GM12865 (cell line): ENCODE measurements at regions not wholly inside any gene's neighbourhood (a gene's known extent, or its start where the extent isn't known, plus 50 kb on each side); places are given as distances from the start of the nearest gene placed in this dataset.

ENCODE experiments used
- DNase-seq: peaks from one replicate; pipeline ENCODE4 v3.0.0; 2010; ENCODE audit warnings: low read depth
- H3K4me3 ChIP-seq: 2 replicates; pipeline ENCODE4 v1.5.1; 2011; ENCODE audit warnings: mild to moderate bottlenecking, low read depth, low read length, control low read depth
- TF ChIP-seq, protein P1 (sequence below): IDR thresholded peaks from 2 replicates; pipeline ENCODE4 v1.5.1; 2011; ENCODE audit warnings: low read length, control low read depth, low read depth, inconsistent platforms; ENCODE audit not compliant: insufficient read depth; ENCODE audit errors: missing control alignments

DNA sequence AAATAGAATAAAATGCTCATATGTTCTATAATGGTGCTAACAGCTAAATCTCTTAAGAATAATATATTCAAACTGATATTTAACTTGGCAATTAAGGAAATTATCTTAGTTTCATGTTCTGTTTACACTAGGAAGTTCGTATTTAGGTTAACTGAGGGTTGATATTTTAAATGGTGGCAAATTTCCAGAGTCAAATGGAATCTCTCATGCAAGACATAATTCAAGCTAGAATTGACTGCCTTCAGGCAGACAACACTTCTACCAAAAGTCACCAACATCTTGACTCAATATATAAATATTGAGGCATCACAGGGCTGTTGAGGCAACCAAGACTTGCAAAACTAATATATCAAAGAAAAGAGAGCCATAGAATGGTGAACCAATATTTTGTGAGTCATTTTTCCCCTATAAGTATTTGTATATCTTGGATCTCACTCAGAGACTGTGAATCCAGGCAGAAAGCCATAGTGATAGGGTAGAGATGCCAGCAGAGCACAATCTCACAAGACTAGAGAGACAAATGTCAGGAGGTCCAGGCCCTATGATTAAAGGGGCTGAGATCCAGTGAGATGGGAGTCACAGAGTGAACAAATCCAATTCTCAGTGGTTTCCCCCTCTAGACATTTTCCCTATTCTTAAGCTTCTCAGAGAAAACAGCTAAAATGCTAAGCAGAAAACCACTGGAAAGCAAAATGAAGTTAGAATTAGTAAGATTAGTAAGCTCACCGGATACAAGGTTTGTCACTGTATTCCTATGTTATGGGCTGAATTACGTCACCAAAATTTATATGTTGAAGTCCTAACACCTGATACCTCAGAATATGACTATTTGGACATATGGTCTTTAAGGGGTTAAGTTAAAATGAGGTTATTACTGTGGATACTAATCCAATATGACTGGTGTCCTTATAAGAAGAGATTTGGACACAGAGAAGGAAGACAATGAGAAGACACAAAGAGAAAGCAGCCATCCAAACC is 358.2 kb upstream of the UBE2E3 start:
- H3K4me3 ChIP-seq, result no peak overlapping the region
- TF ChIP-seq, protein P1, sequence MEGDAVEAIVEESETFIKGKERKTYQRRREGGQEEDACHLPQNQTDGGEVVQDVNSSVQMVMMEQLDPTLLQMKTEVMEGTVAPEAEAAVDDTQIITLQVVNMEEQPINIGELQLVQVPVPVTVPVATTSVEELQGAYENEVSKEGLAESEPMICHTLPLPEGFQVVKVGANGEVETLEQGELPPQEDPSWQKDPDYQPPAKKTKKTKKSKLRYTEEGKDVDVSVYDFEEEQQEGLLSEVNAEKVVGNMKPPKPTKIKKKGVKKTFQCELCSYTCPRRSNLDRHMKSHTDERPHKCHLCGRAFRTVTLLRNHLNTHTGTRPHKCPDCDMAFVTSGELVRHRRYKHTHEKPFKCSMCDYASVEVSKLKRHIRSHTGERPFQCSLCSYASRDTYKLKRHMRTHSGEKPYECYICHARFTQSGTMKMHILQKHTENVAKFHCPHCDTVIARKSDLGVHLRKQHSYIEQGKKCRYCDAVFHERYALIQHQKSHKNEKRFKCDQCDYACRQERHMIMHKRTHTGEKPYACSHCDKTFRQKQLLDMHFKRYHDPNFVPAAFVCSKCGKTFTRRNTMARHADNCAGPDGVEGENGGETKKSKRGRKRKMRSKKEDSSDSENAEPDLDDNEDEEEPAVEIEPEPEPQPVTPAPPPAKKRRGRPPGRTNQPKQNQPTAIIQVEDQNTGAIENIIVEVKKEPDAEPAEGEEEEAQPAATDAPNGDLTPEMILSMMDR, result no peak
- DNase-seq, result no peak

DNA sequence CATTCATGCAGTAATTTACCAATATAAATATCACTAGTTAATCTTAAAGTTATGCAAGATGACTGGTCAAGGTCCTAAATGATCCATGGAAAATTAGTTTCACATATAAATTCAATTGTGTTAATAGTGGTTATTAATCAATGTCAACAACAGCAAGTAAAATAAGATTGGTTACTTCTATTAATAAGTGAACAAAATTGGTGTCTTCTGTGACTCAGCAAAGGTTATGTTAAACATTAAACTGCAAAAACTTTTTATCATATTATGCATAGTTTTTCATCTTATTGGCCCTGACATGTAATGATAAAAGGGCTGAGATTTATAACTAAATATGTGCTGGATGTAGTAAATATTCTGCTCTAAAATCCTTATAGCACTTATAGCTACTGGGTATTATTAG is 359.0 kb upstream of the UBE2E3 start:
- no peak for DNase-seq
- TF ChIP-seq, protein P1, result no peak
- H3K4me3 ChIP-seq, result no peak overlapping the region

DNA sequence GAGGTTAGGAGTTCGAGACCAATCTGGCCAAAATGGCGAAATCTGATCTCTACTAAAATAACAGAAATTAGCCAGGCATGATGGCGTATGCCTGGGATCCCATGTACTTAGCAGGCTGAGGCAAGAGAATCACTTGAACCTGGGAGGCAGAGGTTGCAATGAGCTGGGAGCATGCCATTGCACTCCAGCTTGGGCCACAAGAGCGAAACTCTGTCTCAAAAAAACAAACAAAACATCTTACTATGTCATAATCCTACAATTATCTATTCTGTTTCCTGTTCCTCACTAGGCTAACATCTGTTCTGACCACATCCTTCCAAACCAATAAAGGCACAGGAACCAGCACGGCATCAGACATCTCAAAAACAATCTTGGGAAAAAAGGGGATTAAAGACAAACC is 361.8 kb upstream of the UBE2E3 start:
- no peak overlapping the region for H3K4me3 ChIP-seq
- TF ChIP-seq, protein P1, result no peak
- DNase-seq, result no peak

DNA sequence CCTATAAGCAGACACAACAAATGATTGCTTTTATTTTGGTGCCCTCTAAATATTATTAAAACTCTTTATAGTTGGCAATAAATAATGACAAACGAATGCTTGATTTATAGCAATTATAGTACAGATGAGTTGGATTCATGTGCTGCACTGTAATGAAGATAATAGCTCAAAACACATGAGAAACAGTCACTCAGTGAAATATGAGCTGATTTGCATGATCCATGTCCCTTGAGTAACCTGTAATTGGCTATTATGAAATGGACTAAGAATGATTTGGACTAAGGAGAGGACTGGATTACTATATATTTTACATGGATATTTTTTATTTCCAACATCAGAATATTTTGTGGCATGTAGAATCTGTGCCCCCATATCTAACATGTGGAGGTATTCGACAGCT is 365.6 kb upstream of the UBE2E3 start:
- TF ChIP-seq, protein P1, result no peak
- no peak overlapping the region for H3K4me3 ChIP-seq
- DNase-seq, result no peak

DNA sequence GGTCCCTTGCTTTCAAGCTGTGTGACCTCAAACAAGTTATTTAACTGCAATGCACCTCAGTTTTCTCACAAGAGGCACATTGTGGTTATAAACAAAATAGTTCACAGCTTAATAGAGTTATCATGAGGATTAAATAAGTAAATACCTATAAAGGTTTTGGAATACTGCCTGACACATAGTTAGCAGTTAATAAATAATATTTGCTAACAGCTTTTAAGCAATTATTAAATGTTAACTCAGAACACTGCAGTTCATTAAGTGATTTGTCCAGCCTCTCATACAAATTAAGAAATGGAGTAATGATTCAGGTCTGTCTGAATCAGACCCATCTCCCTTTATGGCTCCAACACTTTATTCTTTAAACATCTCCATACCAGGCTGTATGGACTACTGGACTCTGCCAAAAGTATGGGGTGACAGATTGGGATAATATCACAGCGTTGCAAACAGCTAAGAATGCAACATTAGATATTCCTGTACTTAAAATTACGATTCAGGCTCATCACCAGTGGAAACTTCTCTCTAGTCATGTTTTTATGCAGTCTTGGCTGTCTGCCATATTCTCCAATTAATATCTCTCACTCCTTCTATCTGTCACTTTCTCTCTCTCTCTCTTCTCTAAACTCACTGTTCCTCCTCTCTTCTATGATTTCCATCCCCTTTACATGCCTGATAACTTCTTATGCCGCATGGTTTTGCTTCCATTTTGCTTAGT is 370.6 kb upstream of the UBE2E3 start:
- TF ChIP-seq, protein P1, result no peak
- no peak for DNase-seq
- no peak overlapping the region for H3K4me3 ChIP-seq

DNA sequence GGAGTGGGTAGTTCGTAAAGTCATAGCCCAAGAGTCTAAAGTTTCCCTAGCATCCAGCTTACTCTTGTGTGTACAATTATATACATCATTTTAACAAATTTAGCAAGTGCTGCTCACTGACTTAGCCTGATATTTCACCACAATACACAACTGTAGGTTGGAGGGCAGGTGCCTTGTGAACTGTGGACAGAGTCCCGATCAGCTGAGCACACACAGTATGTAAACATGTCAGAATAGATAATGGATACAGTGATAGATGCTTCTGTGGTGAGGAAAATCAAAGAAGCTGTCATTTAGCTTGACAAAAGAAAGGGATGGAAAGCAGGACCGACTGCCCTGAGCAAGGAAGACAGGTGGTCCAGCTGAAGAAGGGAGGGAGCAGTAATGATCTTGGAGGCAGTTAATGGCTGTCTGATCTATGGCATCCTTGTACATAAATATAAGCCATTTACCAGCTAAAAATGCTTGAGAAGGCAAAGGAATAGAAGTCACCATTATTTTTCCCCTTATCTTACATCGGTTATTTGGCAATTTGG is 372.8 kb upstream of the UBE2E3 start:
- no peak for DNase-seq
- TF ChIP-seq, protein P1, result no peak
- H3K4me3 ChIP-seq, result no peak overlapping the region
